ENCODE measurements at regions not wholly inside any gene's neighbourhood (a gene's known extent, or its start where the extent isn't known, plus 50 kb on each side); places are given as distances from the start of the nearest gene placed in this dataset.

- no peak for DNase-seq (ENCODE audit: low read depth)
Observed at GRCh38 chr11:109747839-109748238, 325.8 kb downstream of the C11orf87 start.

- no peak for DNase-seq (ENCODE audit: low read depth)
Observed at GRCh38 chr11:109749476-109749875, 327.5 kb downstream of the C11orf87 start.

GRCh38 chr11:109750964-109751363 lies 329.0 kb downstream of the C11orf87 start:
- no peak for DNase-seq (ENCODE audit: low read depth)

- DNase-seq (ENCODE audit: low read depth) = no peak
Observed at GRCh38 chr11:109752212-109752825, 330.3 kb downstream of the C11orf87 start.

GRCh38 chr11:109756521-109756920 lies 334.5 kb downstream of the C11orf87 start:
- DNase-seq (ENCODE audit: low read depth) = no peak

- DNase-seq (ENCODE audit: low read depth) = no peak
Observed at GRCh38 chr11:109756951-109757350, 335.0 kb downstream of the C11orf87 start.

- no peak for DNase-seq (ENCODE audit: low read depth)
Observed at GRCh38 chr11:109762546-109762945, 330.6 kb upstream of the ZC3H12C start.

- no peak for DNase-seq (ENCODE audit: low read depth)
Observed at GRCh38 chr11:109765709-109766311, 327.4 kb upstream of the ZC3H12C start.

GRCh38 chr11:109769858-109770257 lies 323.3 kb upstream of the ZC3H12C start:
- DNase-seq (ENCODE audit: low read depth) = no peak

- no peak for DNase-seq (ENCODE audit: low read depth)
Observed at GRCh38 chr11:109770323-109770722, 322.9 kb upstream of the ZC3H12C start.

GRCh38 chr11:109772892-109773291 lies 320.3 kb upstream of the ZC3H12C start:
- no peak for DNase-seq (ENCODE audit: low read depth)

GRCh38 chr11:109775686-109776085 lies 317.5 kb upstream of the ZC3H12C start:
- DNase-seq (ENCODE audit: low read depth) = no peak

- no peak for DNase-seq (ENCODE audit: low read depth)
Observed at GRCh38 chr11:109783014-109783413, 310.2 kb upstream of the ZC3H12C start.

GRCh38 chr11:109783840-109784239 lies 309.4 kb upstream of the ZC3H12C start:
- no peak for DNase-seq (ENCODE audit: low read depth)

- no peak for DNase-seq (ENCODE audit: low read depth)
Observed at GRCh38 chr11:109784536-109784935, 308.7 kb upstream of the ZC3H12C start.

GRCh38 chr11:109785198-109785597 lies 308.0 kb upstream of the ZC3H12C start:
- DNase-seq (ENCODE audit: low read depth) = no peak

- peak; percentile 59 for DNase-seq (ENCODE audit: low read depth)
Observed at GRCh38 chr11:109785714-109786113, 307.5 kb upstream of the ZC3H12C start.

GRCh38 chr11:109788948-109789490 lies 304.2 kb upstream of the ZC3H12C start:
- DNase-seq (ENCODE audit: low read depth) = no peak

GRCh38 chr11:109789901-109790300 lies 303.3 kb upstream of the ZC3H12C start:
- DNase-seq (ENCODE audit: low read depth) = no peak

- DNase-seq (ENCODE audit: low read depth) = no peak
Observed at GRCh38 chr11:109791337-109791736, 301.9 kb upstream of the ZC3H12C start.

GRCh38 chr11:109794501-109794900 lies 298.7 kb upstream of the ZC3H12C start:
- DNase-seq (ENCODE audit: low read depth) = no peak

GRCh38 chr11:109795234-109795633 lies 298.0 kb upstream of the ZC3H12C start:
- DNase-seq (ENCODE audit: low read depth) = no peak

GRCh38 chr11:109796253-109796652 lies 296.9 kb upstream of the ZC3H12C start:
- DNase-seq (ENCODE audit: low read depth) = no peak

- DNase-seq (ENCODE audit: low read depth) = no peak
Observed at GRCh38 chr11:109798521-109798920, 294.7 kb upstream of the ZC3H12C start.
